Right atrium auricular region (tissue), 2 donors: ENCODE measurements at regions not wholly inside any gene's neighbourhood (a gene's known extent, or its start where the extent isn't known, plus 50 kb on each side); places are given as distances from the start of the nearest gene placed in this dataset.

Experiments used
- DNase-seq: peaks from one replicate; pipeline ENCODE4 v3.0.0-alpha.2; 2019; ENCODE audit warnings: low spot score
- H3K27ac ChIP-seq, 2 donors: fragments of 200-600 bp; sonication (generic); 1 replicate in 1 of 2; 2 replicates in 1 of 2; pipeline ENCODE4 v1.5.1; 2016 to 2019
- H3K27me3 ChIP-seq, 2 donors: fragments of 200-600 bp; sonication (generic); one replicate each; pipeline versions ENCODE4 v1.5.1 to v1.6.0; 2017 to 2019
- H3K36me3 ChIP-seq: fragments of 200-600 bp; sonication (generic); one replicate; pipeline ENCODE4 v1.5.1; 2016
- H3K4me1 ChIP-seq, 2 donors: fragments of 200-600 bp; sonication (generic); one replicate each; pipeline versions ENCODE4 v1.5.1 to v1.6.0; 2017 to 2019
- H3K4me3 ChIP-seq, 2 donors: fragments of 200-600 bp; sonication (generic); 1 replicate in 1 of 2; 2 replicates in 1 of 2; pipeline ENCODE4 v1.5.1; 2017 to 2019; ENCODE audit warnings: mild to moderate bottlenecking in 1 of 2, moderate library complexity in 1 of 2
- H3K9me3 ChIP-seq, 2 donors: fragments of 200-600 bp; sonication (generic); one replicate each; pipeline ENCODE4 v1.5.1; 2019
- microRNA-seq, 2 donors: library from miRNA; unstranded; fragments of <30 nt; microRNA quantifications; one replicate each; pipeline ENCODE4, GENCODE V29; 2016 to 2017; ENCODE audit warnings: borderline number of aligned reads in 2 of 2, borderline replicate concordance in 1 of 2
- TF ChIP-seq, protein P1 (sequence below), 2 donors: fragments of 200-600 bp; sonication (generic); IDR thresholded peaks; one replicate each; pipeline ENCODE4 v1.5.1; 2019; ENCODE audit warnings: antibody characterized with exemption in 2 of 2

DNA sequence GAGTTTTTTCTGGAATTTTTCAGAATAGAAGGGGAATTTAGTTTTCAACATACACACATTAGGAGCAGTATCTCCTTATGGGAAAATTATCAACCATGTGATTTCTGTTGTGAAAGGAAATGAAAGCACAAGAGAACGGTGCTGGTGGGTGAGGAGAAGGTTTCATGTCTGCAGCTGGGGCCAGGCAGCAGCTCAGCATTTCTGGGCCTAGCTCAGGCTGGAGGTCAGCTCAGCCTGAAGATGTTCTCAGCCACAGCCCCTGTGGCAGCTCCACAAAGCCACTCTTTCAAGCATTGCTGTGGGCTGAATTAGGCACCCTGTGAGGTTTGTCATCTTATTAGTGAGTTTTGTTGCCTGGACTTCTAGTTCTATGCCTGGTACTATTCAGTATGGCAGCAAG, 90.3 kb downstream of the DIRAS2 start:
- no peak overlapping the region for H3K4me3 ChIP-seq
- no peak for DNase-seq
- no peaks in the 10 kb centered on the region for H3K4me1 ChIP-seq
- H3K27ac ChIP-seq = no peak overlapping the region
- no peaks in the 10 kb centered on the region for H3K36me3 ChIP-seq
- H3K27me3 ChIP-seq = no peaks in the 10 kb centered on the region
- TF ChIP-seq, protein P1, sequence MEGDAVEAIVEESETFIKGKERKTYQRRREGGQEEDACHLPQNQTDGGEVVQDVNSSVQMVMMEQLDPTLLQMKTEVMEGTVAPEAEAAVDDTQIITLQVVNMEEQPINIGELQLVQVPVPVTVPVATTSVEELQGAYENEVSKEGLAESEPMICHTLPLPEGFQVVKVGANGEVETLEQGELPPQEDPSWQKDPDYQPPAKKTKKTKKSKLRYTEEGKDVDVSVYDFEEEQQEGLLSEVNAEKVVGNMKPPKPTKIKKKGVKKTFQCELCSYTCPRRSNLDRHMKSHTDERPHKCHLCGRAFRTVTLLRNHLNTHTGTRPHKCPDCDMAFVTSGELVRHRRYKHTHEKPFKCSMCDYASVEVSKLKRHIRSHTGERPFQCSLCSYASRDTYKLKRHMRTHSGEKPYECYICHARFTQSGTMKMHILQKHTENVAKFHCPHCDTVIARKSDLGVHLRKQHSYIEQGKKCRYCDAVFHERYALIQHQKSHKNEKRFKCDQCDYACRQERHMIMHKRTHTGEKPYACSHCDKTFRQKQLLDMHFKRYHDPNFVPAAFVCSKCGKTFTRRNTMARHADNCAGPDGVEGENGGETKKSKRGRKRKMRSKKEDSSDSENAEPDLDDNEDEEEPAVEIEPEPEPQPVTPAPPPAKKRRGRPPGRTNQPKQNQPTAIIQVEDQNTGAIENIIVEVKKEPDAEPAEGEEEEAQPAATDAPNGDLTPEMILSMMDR (IDR thresholded peaks at IDR 0.05) = no peak
- H3K9me3 ChIP-seq = peaks cover 5 to 20% of the 10 kb centered on the region in 2 donors

DNA sequence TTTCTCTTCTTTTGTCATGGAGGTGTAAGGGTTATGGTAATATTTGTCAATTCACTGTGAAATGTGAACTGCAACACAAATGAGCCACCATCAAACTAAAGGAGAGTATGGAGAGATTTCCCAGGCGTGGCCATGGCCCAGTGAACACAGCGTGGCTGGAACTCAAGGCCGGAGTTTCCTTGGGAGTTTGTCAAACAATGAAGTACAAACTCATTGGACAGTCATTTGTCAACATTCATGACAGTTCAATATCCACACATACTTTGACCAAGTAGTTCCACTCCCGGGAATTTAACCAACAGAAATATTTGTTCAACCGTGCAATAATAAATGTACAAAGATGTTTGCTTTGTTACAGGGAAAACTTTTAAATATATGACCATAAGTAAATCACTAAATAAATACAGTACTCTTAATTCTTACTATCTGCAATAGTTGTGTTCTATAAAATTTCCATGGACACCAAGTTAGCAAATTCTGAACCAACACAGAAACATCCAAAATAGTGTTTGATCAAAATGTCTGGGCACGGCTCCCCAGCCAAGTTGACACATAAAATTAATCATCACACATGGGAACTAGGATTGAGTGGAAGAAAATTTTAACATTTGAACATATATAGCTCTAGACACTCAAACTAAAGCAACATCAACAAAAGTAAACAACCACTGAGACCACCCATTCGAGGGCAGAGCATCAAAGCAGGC, 87.1 kb downstream of the DIRAS2 start:
- H3K4me3 ChIP-seq = no peak overlapping the region
- TF ChIP-seq, protein P1 (IDR thresholded peaks at IDR 0.05) = no peak
- no peak overlapping the region for H3K27ac ChIP-seq
- DNase-seq = no peak
- no peaks in the 10 kb centered on the region for H3K4me1 ChIP-seq
- H3K36me3 ChIP-seq = no peaks in the 10 kb centered on the region
- no peaks in the 10 kb centered on the region for H3K27me3 ChIP-seq
- no peaks in the 10 kb centered on the region for H3K9me3 ChIP-seq

DNA sequence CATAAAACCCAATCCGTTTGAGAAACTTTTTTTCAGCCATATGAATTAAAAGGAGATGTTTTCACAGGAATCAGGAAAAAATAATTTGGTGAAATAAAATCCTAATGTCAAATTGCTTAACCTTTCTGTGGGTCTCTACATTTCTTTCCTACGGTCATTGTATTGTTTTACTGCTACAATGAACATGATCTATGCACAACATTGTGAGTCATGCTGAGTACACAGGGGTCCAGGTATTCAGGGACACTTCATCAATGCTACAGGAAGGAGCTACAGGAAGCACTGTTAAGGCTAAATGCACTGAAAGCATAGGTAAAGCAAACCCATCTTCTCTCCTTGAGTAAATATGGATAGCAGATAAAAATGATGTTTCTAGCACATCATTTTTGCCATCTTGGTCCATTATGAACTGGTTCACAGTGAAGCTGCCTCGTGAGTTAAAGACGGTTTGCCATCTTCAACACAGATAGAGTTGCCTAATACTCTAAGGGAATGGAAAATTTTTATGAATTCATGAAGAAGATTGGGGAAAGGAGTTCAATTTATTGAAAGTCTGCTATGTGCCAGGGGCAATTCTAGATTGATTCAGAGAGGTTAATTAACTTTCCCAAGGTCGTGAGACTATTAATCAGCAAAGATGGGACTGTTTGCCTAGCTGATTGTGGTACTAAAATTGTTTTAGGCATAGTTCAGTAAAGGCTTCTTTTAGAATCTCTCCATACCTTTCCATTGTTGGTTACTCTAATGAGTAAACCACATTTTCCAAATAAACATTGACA, 85.5 kb downstream of the DIRAS2 start:
- no peaks in the 10 kb centered on the region for H3K4me1 ChIP-seq
- no peak overlapping the region for H3K27ac ChIP-seq
- H3K36me3 ChIP-seq = no peaks in the 10 kb centered on the region
- H3K27me3 ChIP-seq = no peaks in the 10 kb centered on the region
- H3K9me3 ChIP-seq = no peaks in the 10 kb centered on the region
- DNase-seq = no peak
- TF ChIP-seq, protein P1 (IDR thresholded peaks at IDR 0.05) = no peak
- no peak overlapping the region for H3K4me3 ChIP-seq

DNA sequence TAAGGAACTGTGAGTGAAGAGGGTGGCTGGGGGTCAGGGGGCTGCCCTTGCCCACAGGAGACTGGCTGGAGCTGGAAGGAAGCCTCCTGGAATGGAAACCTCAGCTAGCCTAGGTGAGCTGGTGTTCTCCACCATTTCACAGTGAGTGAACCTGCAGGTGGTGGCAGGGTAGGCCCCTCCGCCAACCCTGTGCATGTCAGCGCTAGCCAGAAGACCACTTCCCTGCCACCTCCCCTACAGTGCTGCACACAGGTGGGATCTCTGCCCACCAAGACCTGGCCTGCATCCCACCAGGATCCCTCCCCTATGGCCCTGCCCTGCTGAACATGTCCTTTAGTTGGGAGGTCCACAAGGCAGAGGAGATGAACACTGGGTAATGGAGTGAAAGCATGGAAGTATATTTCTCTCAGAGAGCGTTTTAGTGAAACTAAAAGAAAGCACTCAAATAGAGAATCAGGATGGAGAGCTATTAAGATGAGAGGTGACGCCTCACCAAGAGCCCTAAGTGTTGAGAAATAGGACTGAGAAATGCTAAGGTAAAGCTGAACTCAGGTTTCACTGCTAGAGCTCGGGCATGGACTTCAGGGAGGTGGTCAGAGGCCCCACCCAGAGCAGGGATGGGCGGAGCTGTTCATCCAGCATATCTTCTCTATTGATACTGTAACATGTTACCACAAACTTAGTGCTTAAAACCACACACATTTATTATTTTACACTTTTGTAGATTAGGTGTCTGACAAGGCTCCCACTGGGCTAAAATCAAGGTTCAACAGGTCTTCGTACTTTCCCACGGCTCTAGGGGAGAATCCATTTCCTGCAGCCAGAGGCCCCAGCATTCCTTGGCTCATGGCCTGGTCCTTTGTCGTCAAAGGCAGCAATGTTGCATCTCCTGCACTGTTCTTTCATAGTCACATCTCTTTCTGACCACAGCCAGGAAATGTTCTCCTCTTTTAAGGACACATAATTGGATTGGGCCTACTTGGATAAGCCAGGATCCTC, 83.2 kb downstream of the DIRAS2 start:
- Histone ChIP-seq H3K27ac (no peak overlapping the region), H3K36me3 (no peaks in the 10 kb centered on the region), H3K4me3 (no peak overlapping the region), H3K9me3 (no peaks in the 10 kb centered on the region), H3K27me3 (no peaks in the 10 kb centered on the region), H3K4me1 (no peaks in the 10 kb centered on the region)
- TF ChIP-seq, protein P1 (IDR thresholded peaks at IDR 0.05) = no peak
- DNase-seq = no peak

Small RNA genes in the stretch of these regions (microRNA-seq; reads per million reads assigned to microRNA genes)
- 0 reads per million in 2 donors for gene MIR4290
